GM12865 (cell line): ENCODE measurements at regions not wholly inside any gene's neighbourhood (a gene's known extent, or its start where the extent isn't known, plus 50 kb on each side); places are given as distances from the start of the nearest gene placed in this dataset.

Experiments used
- DNase-seq: peaks from one replicate; pipeline ENCODE4 v3.0.0; 2010; ENCODE audit warnings: low read depth
- H3K4me3 ChIP-seq: 2 replicates; pipeline ENCODE4 v1.5.1; 2011; ENCODE audit warnings: mild to moderate bottlenecking, low read depth, low read length, control low read depth
- CTCF ChIP-seq: IDR thresholded peaks from 2 replicates; pipeline ENCODE4 v1.5.1; 2011; ENCODE audit warnings: low read length, control low read depth, low read depth, inconsistent platforms; ENCODE audit not compliant: insufficient read depth; ENCODE audit errors: missing control alignments

DNA sequence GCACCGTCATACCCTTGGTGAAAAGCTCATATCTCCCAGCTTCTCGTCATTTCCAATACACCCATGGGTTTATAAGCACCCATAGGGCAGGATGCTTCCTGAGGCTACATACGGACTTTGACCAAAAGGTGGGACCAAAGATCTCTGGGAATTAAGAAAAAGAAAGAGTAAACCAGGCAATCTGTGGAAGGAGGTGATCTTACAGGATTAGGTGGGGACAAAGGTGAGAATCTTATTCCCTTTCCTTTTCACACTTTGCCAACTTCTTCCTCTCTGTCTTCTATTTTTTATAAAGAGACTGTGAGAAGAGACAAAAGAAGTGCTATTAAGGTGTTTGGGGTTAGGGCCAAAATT is 172.0 kb downstream of the DLEU7 start:
- no peak overlapping the region for H3K4me3 ChIP-seq
- DNase-seq = no peak
- no peak for TF ChIP-seq CTCF

DNA sequence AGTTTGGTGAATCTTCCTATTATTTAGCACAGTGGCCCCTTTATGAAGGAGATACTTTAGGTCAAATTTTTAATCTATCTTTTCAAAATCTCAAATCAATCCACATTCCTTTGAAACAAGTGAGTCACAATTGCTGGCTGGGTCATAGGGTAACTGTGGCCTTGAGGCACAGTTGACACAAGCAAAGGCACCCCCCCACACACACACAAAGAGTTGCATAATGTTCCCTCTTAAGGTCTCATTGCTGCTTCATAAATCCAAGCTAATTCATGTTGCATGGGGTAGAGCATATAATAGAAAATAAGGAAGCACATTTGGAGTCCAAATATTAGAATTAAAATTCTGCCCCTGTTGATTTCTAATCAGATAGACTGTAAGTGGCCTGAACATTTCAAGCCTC is 171.5 kb downstream of the DLEU7 start:
- no peak for TF ChIP-seq CTCF

DNA sequence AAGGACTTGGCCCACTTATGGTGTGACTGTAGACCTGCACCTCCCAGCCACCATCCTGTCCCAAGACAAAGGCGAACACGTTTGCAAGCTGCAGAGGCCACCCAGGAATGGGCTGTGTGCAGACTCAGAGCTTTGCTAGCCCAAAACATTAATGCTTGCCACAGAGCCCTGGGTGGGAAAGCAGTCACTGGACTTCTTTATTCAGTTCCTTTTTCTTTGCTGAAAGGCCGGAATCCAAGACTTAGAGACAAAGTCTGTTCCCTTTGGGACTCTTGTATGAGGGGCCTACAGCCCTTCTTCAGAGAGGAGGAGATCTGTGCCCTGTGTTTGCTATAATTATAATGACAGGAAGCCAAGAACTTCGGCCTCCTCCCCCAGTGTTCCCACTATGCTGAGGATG is 167.8 kb downstream of the DLEU7 start:
- no peak overlapping the region for H3K4me3 ChIP-seq
- no peak for DNase-seq
- TF ChIP-seq CTCF = no peak

More for the DNA sequence above, 171.5 kb downstream of the DLEU7 start:
- H3K4me3 ChIP-seq = no peak overlapping the region
- DNase-seq = no peak

- peak; percentile 6 for DNase-seq
- no peak overlapping the region for H3K4me3 ChIP-seq
- TF ChIP-seq CTCF = no peak
Measured at GRCh38 chr13:50676602-50677001, 166.9 kb downstream of the DLEU7 start.

GRCh38 chr13:50677258-50677657 is 166.2 kb downstream of the DLEU7 start:
- no peak for DNase-seq
- TF ChIP-seq CTCF = no peak
- H3K4me3 ChIP-seq = no peak overlapping the region

DNA sequence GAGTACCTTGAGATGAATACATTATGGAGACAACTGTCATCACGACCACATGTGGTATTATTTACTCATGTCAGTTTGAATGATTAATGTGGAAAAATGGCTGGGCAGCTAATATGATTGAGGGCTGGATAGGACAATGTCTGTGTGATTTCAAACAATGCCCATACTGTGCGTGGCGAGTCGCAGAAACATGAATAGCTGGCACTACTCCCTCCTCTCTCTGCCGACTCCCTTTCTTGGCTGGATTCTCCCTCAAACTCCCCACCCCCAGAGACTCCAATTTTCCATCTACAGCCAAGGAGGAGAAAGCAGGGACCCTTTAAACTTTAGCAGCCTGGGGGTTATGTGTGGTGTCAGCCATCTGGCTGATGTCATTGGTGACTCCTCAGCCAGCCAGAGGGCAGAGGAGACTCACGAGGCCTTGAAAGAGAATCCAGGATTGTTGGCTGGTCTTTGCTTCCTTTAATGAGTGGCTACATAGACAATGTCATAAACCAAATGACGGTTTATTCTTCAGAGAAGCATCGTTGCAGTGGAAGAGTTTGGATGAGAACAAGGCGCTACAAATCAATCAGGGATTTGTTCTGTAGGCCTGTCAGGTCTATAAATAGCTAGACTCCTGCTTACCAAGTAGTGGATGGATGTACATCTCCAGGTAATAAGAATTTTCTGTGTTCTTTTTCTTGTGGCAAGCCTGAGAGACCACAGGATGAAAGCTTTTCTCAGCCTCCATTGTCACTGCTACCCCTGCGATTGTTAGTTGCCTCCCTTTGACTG is 165.6 kb downstream of the DLEU7 start:
- no peak for TF ChIP-seq CTCF
- no peak for DNase-seq
- no peak overlapping the region for H3K4me3 ChIP-seq
